ENCODE measurements at regions not wholly inside any gene's neighbourhood (a gene's known extent, or its start where the extent isn't known, plus 50 kb on each side); places are given as distances from the start of the nearest gene placed in this dataset.

GRCh38 chr16:61391896-61392295 is 644.3 kb downstream of the CDH8 start:
- no peaks in the 10 kb centered on the region for H3K36me3 ChIP-seq (ENCODE audit: low read length)
- H3K4me3 ChIP-seq (ENCODE audit: insufficient read depth, low read length, poor library complexity, severe bottlenecking) = no peak overlapping the region
- H3F3A ChIP-seq (ENCODE audit: insufficient read depth) = no peaks in the 10 kb centered on the region
- TF ChIP-seq CTCF (IDR thresholded peaks at IDR 0.05; ENCODE audit: insufficient read depth, low read length, poor library complexity, severe bottlenecking) = no peak
- TF ChIP-seq EZH2phosphoT487 (conservative IDR thresholded peaks at IDR 0.05; ENCODE audit: low read length) = no peak
- H3K9me2 ChIP-seq (replicated peaks; ENCODE audit: insufficient read depth, low read length) = no peaks in the 10 kb centered on the region
- H3K27ac ChIP-seq (ENCODE audit: low read depth, low read length) = no peak overlapping the region
- no peak overlapping the region for H2AFZ ChIP-seq (ENCODE audit: low read depth, low read length, severe bottlenecking)
- H3K27me3 ChIP-seq (ENCODE audit: low read length) = no peaks in the 10 kb centered on the region
- no peak overlapping the region for H3K9ac ChIP-seq (ENCODE audit: low read length)
- H3K4me2 ChIP-seq (ENCODE audit: low read depth, low read length, poor library complexity, severe bottlenecking) = no peak overlapping the region
- H4K20me1 ChIP-seq (ENCODE audit: low read depth, low read length) = no peaks in the 10 kb centered on the region
- H3K9me3 ChIP-seq (ENCODE audit: insufficient read depth, low read length) = no peaks in the 10 kb centered on the region
- H3K79me2 ChIP-seq (ENCODE audit: insufficient read depth, low read length) = no peaks in the 10 kb centered on the region

- no peaks in the 10 kb centered on the region for H3K9me3 ChIP-seq (ENCODE audit: insufficient read depth, low read length)
- H3K36me3 ChIP-seq (ENCODE audit: low read length) = no peaks in the 10 kb centered on the region
- no peak overlapping the region for H2AFZ ChIP-seq (ENCODE audit: low read depth, low read length, severe bottlenecking)
- H3K27me3 ChIP-seq (ENCODE audit: low read length) = no peaks in the 10 kb centered on the region
- no peak overlapping the region for H3K9ac ChIP-seq (ENCODE audit: low read length)
- H3K9me2 ChIP-seq (replicated peaks; ENCODE audit: insufficient read depth, low read length) = no peaks in the 10 kb centered on the region
- no peaks in the 10 kb centered on the region for H3K79me2 ChIP-seq (ENCODE audit: insufficient read depth, low read length)
- H3K4me2 ChIP-seq (ENCODE audit: low read depth, low read length, poor library complexity, severe bottlenecking) = no peak overlapping the region
- H3K4me3 ChIP-seq (ENCODE audit: insufficient read depth, low read length, poor library complexity, severe bottlenecking) = no peak overlapping the region
- H4K20me1 ChIP-seq (ENCODE audit: low read depth, low read length) = no peaks in the 10 kb centered on the region
- TF ChIP-seq EZH2phosphoT487 (conservative IDR thresholded peaks at IDR 0.05; ENCODE audit: low read length) (no peak), CTCF (IDR thresholded peaks at IDR 0.05; ENCODE audit: insufficient read depth, low read length, poor library complexity, severe bottlenecking) (no peak)
- no peak overlapping the region for H3K27ac ChIP-seq (ENCODE audit: low read depth, low read length)
- no peaks in the 10 kb centered on the region for H3F3A ChIP-seq (ENCODE audit: insufficient read depth)
Measured at GRCh38 chr16:61390965-61391637, 645.1 kb downstream of the CDH8 start.

GRCh38 chr16:61385392-61386071 is 650.7 kb downstream of the CDH8 start:
- H4K20me1 ChIP-seq (ENCODE audit: low read depth, low read length) = no peaks in the 10 kb centered on the region
- H3K9me2 ChIP-seq (replicated peaks; ENCODE audit: insufficient read depth, low read length) = no peaks in the 10 kb centered on the region
- no peaks in the 10 kb centered on the region for H3K36me3 ChIP-seq (ENCODE audit: low read length)
- no peaks in the 10 kb centered on the region for H3K9me3 ChIP-seq (ENCODE audit: insufficient read depth, low read length)
- no peak overlapping the region for H2AFZ ChIP-seq (ENCODE audit: low read depth, low read length, severe bottlenecking)
- H3K27me3 ChIP-seq (ENCODE audit: low read length) = no peaks in the 10 kb centered on the region
- H3K27ac ChIP-seq (ENCODE audit: low read depth, low read length) = no peak overlapping the region
- H3K4me2 ChIP-seq (ENCODE audit: low read depth, low read length, poor library complexity, severe bottlenecking) = no peak overlapping the region
- H3K79me2 ChIP-seq (ENCODE audit: insufficient read depth, low read length) = no peaks in the 10 kb centered on the region
- no peak for TF ChIP-seq EZH2phosphoT487 (conservative IDR thresholded peaks at IDR 0.05; ENCODE audit: low read length)
- no peak for TF ChIP-seq CTCF (IDR thresholded peaks at IDR 0.05; ENCODE audit: insufficient read depth, low read length, poor library complexity, severe bottlenecking)
- H3F3A ChIP-seq (ENCODE audit: insufficient read depth) = no peaks in the 10 kb centered on the region
- no peak overlapping the region for H3K9ac ChIP-seq (ENCODE audit: low read length)
- H3K4me3 ChIP-seq (ENCODE audit: insufficient read depth, low read length, poor library complexity, severe bottlenecking) = no peak overlapping the region

Measured in SU-DHL-6 (cell line).